OCI-LY3 (cell line): ENCODE measurements at regions not wholly inside any gene's neighbourhood (a gene's known extent, or its start where the extent isn't known, plus 50 kb on each side); places are given as distances from the start of the nearest gene placed in this dataset.
A peak's percentile ranks its signal among the peaks of the same experiment; 100 is the strongest.

Experiments
- H2AFZ ChIP-seq: fragments of 200-600, 300-600 bp; shearing (Covaris generic); 2 replicates; pipeline ENCODE4 v1.6.0; 2014; ENCODE audit warnings: antibody characterized with exemption, low read depth, low read length
- H3K27ac ChIP-seq: fragments of 200-600, 300-600 bp; sonication (generic); 2 replicates; pipeline ENCODE4 v1.5.1; 2014; ENCODE audit warnings: mild to moderate bottlenecking, low read length, moderate library complexity, mixed read lengths
- H3K27me3 ChIP-seq: fragments of 200-600, 300-600 bp; sonication (generic); 2 replicates; pipeline ENCODE4 v1.6.1; 2014; ENCODE audit warnings: low read depth, low read length, mixed read lengths
- H3K36me3 ChIP-seq: fragments of 200-600, 300-600 bp; sonication (generic); replicated peaks from 2 replicates; pipeline ENCODE3; 2014; ENCODE audit warnings: low read depth, low read length, mixed read lengths
- H3K4me1 ChIP-seq: fragments of 300-600, 200-600 bp; sonication (generic); 2 replicates; pipeline ENCODE4 v1.6.1; 2014; ENCODE audit warnings: low read length, mixed read lengths
- H3K4me2 ChIP-seq: fragments of 200-600, 300-600 bp; sonication (generic); 2 replicates; pipeline ENCODE4 v1.6.1; 2014; ENCODE audit warnings: low read length, mixed read lengths
- H3K4me3 ChIP-seq: fragments of 300-600, 200-600 bp; sonication (generic); 2 replicates; pipeline ENCODE4 v1.5.1; 2014; ENCODE audit warnings: antibody characterized with exemption, mild to moderate bottlenecking, low read length, moderate library complexity
- H3K79me2 ChIP-seq: fragments of 300-600, 200-600 bp; shearing (Covaris generic); 2 replicates; pipeline ENCODE4 v1.6.1; 2014; ENCODE audit warnings: mild to moderate bottlenecking, low read length, mixed read lengths
- H3K9ac ChIP-seq: fragments of 300-600, 200-600 bp; shearing (Covaris generic); 2 replicates; pipeline ENCODE4 v1.6.0; 2014; ENCODE audit warnings: mild to moderate bottlenecking, low read length, moderate library complexity
- H3K9me3 ChIP-seq: fragments of 200-600, 300-600 bp; shearing (Covaris generic); 2 replicates; pipeline ENCODE4 v1.6.1; 2014; ENCODE audit warnings: low read length, mixed read lengths; ENCODE audit not compliant: insufficient read depth
- H4K20me1 ChIP-seq: fragments of 200-600, 300-600 bp; sonication (generic); 2 replicates; pipeline ENCODE4 v1.6.1; 2016; ENCODE audit warnings: low read length, mixed read lengths; ENCODE audit not compliant: insufficient read depth
- CTCF ChIP-seq: fragments of 200-600, 300-600 bp; sonication (generic); IDR thresholded peaks from 2 replicates; pipeline ENCODE4 v1.5.1; 2014; ENCODE audit warnings: antibody characterized with exemption, low read length, low read depth
- EZH2phosphoT487 ChIP-seq: fragments of 200-600 bp; shearing (Covaris generic); IDR thresholded peaks from 2 replicates; pipeline ENCODE4 v1.6.1; 2018; ENCODE audit warnings: antibody characterized with exemption, mixed run types, low read depth

- H3K9me3 ChIP-seq: no peaks in the 10 kb centered on the region
- no peaks in the 10 kb centered on the region for H3K36me3 ChIP-seq
- H3K9ac ChIP-seq: no peak overlapping the region
- H2AFZ ChIP-seq: no peak overlapping the region
- H3K4me1 ChIP-seq: peaks cover 10% of the 10 kb centered on the region
- no peaks in the 10 kb centered on the region for H3K27me3 ChIP-seq
- H3K79me2 ChIP-seq: no peaks in the 10 kb centered on the region
- no peak for TF ChIP-seq EZH2phosphoT487
- no peak for TF ChIP-seq CTCF
- no peak overlapping the region for H3K4me2 ChIP-seq
- no peaks in the 10 kb centered on the region for H4K20me1 ChIP-seq
- no peak overlapping the region for H3K27ac ChIP-seq
- no peak overlapping the region for H3K4me3 ChIP-seq
These were observed 958.8 kb downstream of the PCDH18 start for GRCh38 chr4:136573460-136573859.

- Histone ChIP-seq H3K36me3 (no peaks in the 10 kb centered on the region), H3K9me3 (no peaks in the 10 kb centered on the region), H3K79me2 (no peaks in the 10 kb centered on the region), H3K9ac (0 out of 2 replicates have a peak overlapping the region, but pooled peaks have one; percentile 4), H3K4me2 (peak overlapping the region; percentile 60), H3K4me3 (peak overlapping the region; percentile 42), H3K4me1 (peaks cover 10% of the 10 kb centered on the region), H2AFZ (peak overlapping the region; percentile 97), H3K27me3 (no peaks in the 10 kb centered on the region), H3K27ac (no peak overlapping the region), H4K20me1 (no peaks in the 10 kb centered on the region)
- TF ChIP-seq EZH2phosphoT487 (no peak), CTCF (no peak)
These were observed 961.0 kb downstream of the PCDH18 start for GRCh38 chr4:136571315-136571714.

GRCh38 chr4:136562834-136563233, 969.5 kb downstream of the PCDH18 start:
- no peaks in the 10 kb centered on the region for H3K9me3 ChIP-seq
- no peak overlapping the region for H3K4me3 ChIP-seq
- no peak overlapping the region for H3K27ac ChIP-seq
- TF ChIP-seq CTCF (no peak), EZH2phosphoT487 (no peak)
- no peak overlapping the region for H3K9ac ChIP-seq
- no peak overlapping the region for H3K4me2 ChIP-seq
- H4K20me1 ChIP-seq: no peaks in the 10 kb centered on the region
- no peaks in the 10 kb centered on the region for H3K79me2 ChIP-seq
- H2AFZ ChIP-seq: no peak overlapping the region
- H3K36me3 ChIP-seq: no peaks in the 10 kb centered on the region
- no peaks in the 10 kb centered on the region for H3K27me3 ChIP-seq
- H3K4me1 ChIP-seq: no peaks in the 10 kb centered on the region

- Histone ChIP-seq H3K27ac (no peak overlapping the region), H3K4me2 (no peak overlapping the region), H3K36me3 (no peaks in the 10 kb centered on the region), H3K79me2 (no peaks in the 10 kb centered on the region), H3K27me3 (no peaks in the 10 kb centered on the region), H3K4me1 (no peaks in the 10 kb centered on the region), H3K9ac (no peak overlapping the region), H3K4me3 (no peak overlapping the region), H4K20me1 (no peaks in the 10 kb centered on the region), H3K9me3 (no peaks in the 10 kb centered on the region), H2AFZ (no peak overlapping the region)
- TF ChIP-seq EZH2phosphoT487: no peak
- TF ChIP-seq CTCF: no peak
These were observed 973.3 kb downstream of the PCDH18 start for GRCh38 chr4:136558940-136559494.
